Heart left ventricle (tissue), 16 donors: ENCODE measurements at regions not wholly inside any gene's neighbourhood (a gene's known extent, or its start where the extent isn't known, plus 50 kb on each side); places are given as distances from the start of the nearest gene placed in this dataset.

Source experiments
- ATAC-seq, 4 donors: fragments of 200-7000 bp; cut with Tn5 transposase; one replicate each; pipeline ENCODE4 v1.9.1; 2020 to 2022; ENCODE audit warnings: moderate library complexity in 4 of 4, mild to moderate bottlenecking in 3 of 4, moderate number of reproducible peaks in 1 of 4
- DNase-seq, 5 donors: peaks; one replicate each; pipeline ENCODE4 v3.0.0-alpha.2; 2020
- H3K27ac ChIP-seq, 12 donors: fragments of 200-600 bp; sonication (generic) in 4 of 12; one replicate each; pipeline versions ENCODE4 v1.5.0 to v1.8.0; 2016 to 2022; ENCODE audit warnings: mild to moderate bottlenecking in 2 of 12
- H3K27me3 ChIP-seq, 9 donors: fragments of 200-600 bp; sonication (generic) in 2 of 9; one replicate each; pipeline versions ENCODE4 v1.5.1 to v1.8.0; 2016 to 2022; ENCODE audit warnings: mild to moderate bottlenecking in 3 of 9
- H3K36me3 ChIP-seq, 9 donors: fragments of 200-600 bp; sonication (generic) in 2 of 9; one replicate each; pipeline versions ENCODE4 v1.5.0 to v1.8.0; 2018 to 2022; ENCODE audit warnings: mild to moderate bottlenecking in 2 of 9
- H3K4me1 ChIP-seq, 12 donors: fragments of 200-600 bp; sonication (generic) in 4 of 12; one replicate each; pipeline versions ENCODE4 v1.5.0 to v1.8.0; 2016 to 2022; ENCODE audit warnings: mild to moderate bottlenecking in 3 of 12
- H3K4me3 ChIP-seq, 12 donors: fragments of 200-600 bp; sonication (generic) in 4 of 12; one replicate each; pipeline versions ENCODE4 v1.5.0 to v1.8.0; 2017 to 2022; ENCODE audit warnings: mild to moderate bottlenecking in 9 of 12, moderate library complexity in 4 of 12
- H3K9me3 ChIP-seq, 12 donors: fragments of 200-600 bp; sonication (generic) in 4 of 12; one replicate each; pipeline versions ENCODE4 v1.5.0 to v1.8.0; 2016 to 2022; ENCODE audit warnings: mild to moderate bottlenecking in 1 of 12
- CTCF ChIP-seq, 12 donors: fragments of 200-600 bp; sonication (generic) in 4 of 12; IDR thresholded peaks; one replicate each; pipeline versions ENCODE4 v1.5.0 to v1.8.0; 2018 to 2022; ENCODE audit warnings: antibody characterized with exemption in 12 of 12, mild to moderate bottlenecking in 5 of 12
- POLR2A ChIP-seq, 2 donors: fragments of 450-650 bp; IDR thresholded peaks; one replicate each; pipeline ENCODE4 v1.6.1; 2017; ENCODE audit warnings: antibody characterized with exemption in 2 of 2, mild to moderate bottlenecking in 2 of 2, moderate library complexity in 2 of 2
- WGBS, 4 donors: extraction: QIAGEN DNeasy Blood & Tissue Kit in 2 of 4; methylation state at CpG; one replicate each; pipeline versions ENCODE4 v1.1.5 to v1.1.7; 2013 to 2018; 5-methylcytosine and 5-hydroxymethylcytosine counted together
- intact Hi-C, 10 donors: fragments of 100-400 bp; cut with DNase I; formaldehyde crosslinking; loops; one replicate each; pipeline versions ENCODE4 v1.11.1 to v1.14.2; 2022
- donor health status: ischemic (EF 13 %, LVEDD 7.1; RV severe dilation, severe dysfunction).
- donor health status: healthy with polysubstance abuse.
- donor health status: DM: no; HTN: yes; CAD: no.
- donor health status: DM: no; HTN: no; CAD: no.
- donor health status: ischemic (EF 25% LVEDD 6.9; RV normal size, moderate dysfunction).
- donor health status: ischemic (EF 25% LVEDD 5.7; RV mildly dilated, moderate dysfunction).
- donor health status: healthy.
- donor health status: DM: yes; HTN: yes; CAD: no.
- donor health status: ischemic (EF 35%, LVEDD 5.7; RV mildly dilated, moderate dysfunction).
- donor health status: nonischemic (EF 11% LVEDD 7.7; RV severe dilation, severe dysfunction).
- donor health status: DM: yes; HTN: yes; CAD: no.
- donor health status: PGD.
- donor health status: ischemic (EF 29% LVEDD 5.4; RV normal size, mild dysfunction).
- donor health status: nonischemic (EF 23%, LVEDD 6.1; RV moderate dilation, normal function).

GRCh38 chr3:22898558-22898957, 304.6 kb upstream of the UBE2E2 start:
- Histone ChIP-seq H3K36me3 (no peaks in the 10 kb centered on the region), H3K27me3 (no peaks in the 10 kb centered on the region), H3K4me1 (peaks cover 0 to 4% (median 0%) of the 10 kb centered on the region in 12 donors), H3K27ac (no peak overlapping the region), H3K4me3 (no peak overlapping the region), H3K9me3 (peaks cover 0 to 7% (median 0%) of the 10 kb centered on the region in 12 donors)
- no peak for DNase-seq
- intact Hi-C loops = no loop called here
- TF ChIP-seq POLR2A (IDR thresholded peaks at IDR 0.05) = no peak
- no peak for TF ChIP-seq CTCF (IDR thresholded peaks at IDR 0.05)
- no peak for ATAC-seq
- 62 to 81% (median 75%) methylated on average over 1 of the region's 1 CpG for WGBS, 4 donors

- Histone ChIP-seq H3K4me3 (no peak overlapping the region), H3K4me1 (no peaks in the 10 kb centered on the region), H3K9me3 (peaks cover 0 to 7% (median 0%) of the 10 kb centered on the region in 12 donors), H3K36me3 (no peaks in the 10 kb centered on the region), H3K27ac (no peak overlapping the region), H3K27me3 (no peaks in the 10 kb centered on the region)
- DNase-seq (no peak), ATAC-seq (no peak)
- WGBS, 4 donors = 84 to 89% (median 85%) methylated on average over 4 of the region's 4 CpGs
- intact Hi-C loops = no loop called here
- no peak for TF ChIP-seq POLR2A (IDR thresholded peaks at IDR 0.05)
- TF ChIP-seq CTCF (IDR thresholded peaks at IDR 0.05) = no peak
These were observed 303.7 kb upstream of the UBE2E2 start for GRCh38 chr3:22899441-22899840.

GRCh38 chr3:22900296-22900695, 302.8 kb upstream of the UBE2E2 start:
- Histone ChIP-seq H3K9me3 (peaks cover 0 to 7% (median 0%) of the 10 kb centered on the region in 12 donors), H3K4me1 (no peaks in the 10 kb centered on the region), H3K4me3 (no peak overlapping the region), H3K27me3 (no peaks in the 10 kb centered on the region), H3K36me3 (no peaks in the 10 kb centered on the region), H3K27ac (no peak overlapping the region)
- 77 to 88% (median 83%) methylated on average over 2 of the region's 2 CpGs for WGBS, 4 donors
- TF ChIP-seq POLR2A (IDR thresholded peaks at IDR 0.05) (no peak), CTCF (IDR thresholded peaks at IDR 0.05) (no peak)
- no peak for ATAC-seq
- DNase-seq = no peak
- intact Hi-C loops = no loop called here

GRCh38 chr3:22901684-22902083, 301.4 kb upstream of the UBE2E2 start:
- ATAC-seq (no peak), DNase-seq (no peak)
- TF ChIP-seq POLR2A (IDR thresholded peaks at IDR 0.05) (no peak), CTCF (IDR thresholded peaks at IDR 0.05) (no peak)
- H3K4me3 ChIP-seq = no peak overlapping the region
- H3K4me1 ChIP-seq = no peaks in the 10 kb centered on the region
- no peaks in the 10 kb centered on the region for H3K27me3 ChIP-seq
- intact Hi-C loops = no loop called here
- H3K36me3 ChIP-seq = no peaks in the 10 kb centered on the region
- H3K9me3 ChIP-seq = peaks cover 0 to 7% (median 0%) of the 10 kb centered on the region in 12 donors
- no peak overlapping the region for H3K27ac ChIP-seq
